IPS-20b (cell line): ENCODE measurements at regions not wholly inside any gene's neighbourhood (a gene's known extent, or its start where the extent isn't known, plus 50 kb on each side); places are given as distances from the start of the nearest gene placed in this dataset.

ENCODE experiments used
- H3K27ac ChIP-seq: one replicate; pipeline ENCODE4 v1.5.1; 2013; ENCODE audit warnings: low read length
- H3K27me3 ChIP-seq: 2 replicates; pipeline ENCODE4 v1.6.1; 2013; ENCODE audit warnings: mild to moderate bottlenecking, low read length, inconsistent platforms; ENCODE audit not compliant: insufficient read depth
- H3K36me3 ChIP-seq: 2 replicates; pipeline ENCODE4 v1.6.1; 2013; ENCODE audit warnings: low read depth, mild to moderate bottlenecking, inconsistent platforms, low read length, moderate library complexity; ENCODE audit not compliant: insufficient read depth
- H3K4me1 ChIP-seq: 2 replicates; pipeline ENCODE4 v1.6.1; 2013; ENCODE audit warnings: mild to moderate bottlenecking, control low read depth, inconsistent platforms, low read length, moderate library complexity; ENCODE audit not compliant: insufficient read depth
- H3K4me3 ChIP-seq: 2 replicates; pipeline ENCODE4 v1.5.1; 2013; ENCODE audit warnings: mild to moderate bottlenecking, low read length, inconsistent platforms
- H3K9ac ChIP-seq: 2 replicates; pipeline ENCODE4 v1.6.1; 2013; ENCODE audit warnings: low read depth, mild to moderate bottlenecking, inconsistent platforms, low read length, moderate library complexity
- H3K9me3 ChIP-seq: 2 replicates; pipeline ENCODE4 v1.6.1; 2013; ENCODE audit warnings: mild to moderate bottlenecking, low read depth, low read length, inconsistent platforms; ENCODE audit not compliant: insufficient read depth

DNA sequence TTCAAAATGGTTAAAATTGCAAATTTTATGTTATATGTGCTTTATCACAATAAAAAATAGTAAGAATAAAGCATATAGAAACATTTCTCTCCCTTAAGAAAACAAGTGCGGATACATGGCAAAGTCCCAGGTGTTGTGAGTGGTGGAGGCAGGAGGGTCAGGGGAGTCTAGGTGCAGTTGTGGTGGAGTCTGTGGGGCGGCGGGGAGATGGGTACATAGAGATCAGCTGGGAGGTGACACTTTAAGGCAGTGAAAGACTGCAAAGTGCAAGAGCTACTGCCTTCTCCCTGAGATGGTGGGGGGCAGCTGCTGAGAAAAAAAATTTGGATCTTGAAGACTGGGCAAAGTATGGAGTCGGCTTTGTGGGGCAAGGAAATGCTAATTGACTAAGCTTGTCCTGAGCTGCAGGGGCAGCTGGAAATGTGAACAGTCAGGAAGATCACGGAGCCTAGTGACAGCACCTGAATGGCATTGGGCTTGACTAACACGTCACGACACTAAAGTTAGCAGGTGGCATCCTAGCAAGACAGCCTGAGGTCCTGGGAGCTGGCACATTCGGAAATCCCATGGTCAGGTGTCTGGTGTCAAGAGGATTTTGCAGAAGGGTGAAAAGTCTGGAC is 72.9 kb upstream of the IRS2 start:
- no peaks in the 10 kb centered on the region for H3K27me3 ChIP-seq
- no peaks in the 10 kb centered on the region for H3K36me3 ChIP-seq
- H3K27ac ChIP-seq: no peak overlapping the region
- no peaks in the 10 kb centered on the region; the same call in 1 of the 2 replicates for H3K4me1 ChIP-seq
- H3K9ac ChIP-seq: no peak overlapping the region
- no peaks in the 10 kb centered on the region for H3K9me3 ChIP-seq
- H3K4me3 ChIP-seq: no peak overlapping the region

GRCh38 chr13:109858319-109858718 is 71.9 kb upstream of the IRS2 start:
- no peak overlapping the region for H3K4me3 ChIP-seq
- no peaks in the 10 kb centered on the region; the same call in none of the 2 replicates for H3K4me1 ChIP-seq
- H3K36me3 ChIP-seq: no peaks in the 10 kb centered on the region
- H3K9ac ChIP-seq: no peak overlapping the region
- no peaks in the 10 kb centered on the region for H3K27me3 ChIP-seq
- H3K27ac ChIP-seq: no peak overlapping the region
- H3K9me3 ChIP-seq: no peaks in the 10 kb centered on the region

- H3K27me3 ChIP-seq: no peaks in the 10 kb centered on the region
- H3K36me3 ChIP-seq: no peaks in the 10 kb centered on the region
- H3K4me3 ChIP-seq: no peak overlapping the region
- H3K4me1 ChIP-seq: no peaks in the 10 kb centered on the region; the same call in none of the 2 replicates
- no peak overlapping the region for H3K9ac ChIP-seq
- no peaks in the 10 kb centered on the region for H3K9me3 ChIP-seq
- no peak overlapping the region for H3K27ac ChIP-seq
Observed at GRCh38 chr13:109857803-109858202, 71.4 kb upstream of the IRS2 start.

DNA sequence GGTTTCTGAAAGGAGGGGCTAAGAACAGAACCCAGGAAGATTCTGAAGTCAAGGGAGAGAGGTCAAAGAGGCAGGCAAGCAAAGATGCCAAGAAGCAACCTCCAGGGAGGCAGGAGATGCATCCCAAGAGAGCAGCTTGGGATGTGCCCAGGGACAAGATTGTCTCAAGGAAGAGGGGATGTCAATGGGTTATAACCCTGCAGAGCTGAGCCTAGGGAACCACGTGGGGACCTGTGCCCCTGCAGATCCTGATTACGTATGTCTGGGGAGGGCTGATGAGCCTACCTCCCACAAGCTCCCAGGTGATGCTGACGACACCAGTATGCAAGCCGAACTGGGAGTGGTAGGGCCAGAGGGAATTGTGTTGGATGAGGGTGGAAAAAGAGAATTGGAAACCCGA is 70.9 kb upstream of the IRS2 start:
- no peak overlapping the region for H3K27ac ChIP-seq
- H3K4me1 ChIP-seq: no peaks in the 10 kb centered on the region; the same call in none of the 2 replicates
- no peak overlapping the region for H3K9ac ChIP-seq
- no peaks in the 10 kb centered on the region for H3K36me3 ChIP-seq
- no peak overlapping the region for H3K4me3 ChIP-seq
- no peaks in the 10 kb centered on the region for H3K27me3 ChIP-seq
- no peaks in the 10 kb centered on the region for H3K9me3 ChIP-seq

DNA sequence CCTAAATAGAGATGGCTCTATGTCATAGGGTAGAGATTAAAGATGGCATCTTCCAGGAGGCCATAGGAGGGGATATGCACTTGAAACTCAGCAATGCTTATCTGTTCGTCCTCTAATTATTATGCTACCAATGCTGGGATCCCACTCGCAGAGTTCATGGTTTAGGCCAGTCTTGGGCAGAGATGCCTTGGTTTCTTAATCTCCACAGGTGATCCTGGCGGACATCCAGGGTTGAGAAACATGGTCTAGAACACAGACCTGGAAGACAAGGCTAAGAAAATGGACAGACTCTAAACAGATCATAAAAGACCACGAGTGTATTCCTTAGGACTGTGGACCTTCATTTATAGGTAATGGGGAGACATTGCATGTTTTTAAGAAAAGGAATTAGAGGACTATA is 70.0 kb upstream of the IRS2 start:
- no peak overlapping the region for H3K9ac ChIP-seq

DNA sequence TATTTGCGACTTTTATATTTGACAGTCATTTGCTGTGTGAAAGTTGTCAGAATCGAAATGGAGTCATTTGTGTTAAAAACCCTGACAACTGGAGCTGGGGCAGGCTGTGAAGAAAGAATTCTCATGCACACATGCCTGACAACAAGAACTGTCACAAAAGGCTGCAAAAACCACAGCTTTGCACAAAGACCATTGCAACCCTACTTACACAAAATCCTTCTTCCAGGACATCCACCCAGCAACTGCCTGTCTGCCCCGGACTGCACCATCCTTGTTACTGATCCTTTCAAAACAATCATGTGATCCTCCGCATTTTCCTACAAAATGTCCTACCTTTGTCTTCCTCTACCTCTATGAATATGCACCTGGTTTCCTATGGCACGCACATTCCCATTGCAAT is 66.8 kb upstream of the IRS2 start:
- Histone ChIP-seq H3K9ac (no peak overlapping the region), H3K9me3 (no peaks in the 10 kb centered on the region), H3K4me3 (no peak overlapping the region), H3K4me1 (no peaks in the 10 kb centered on the region; the same call in none of the 2 replicates), H3K36me3 (no peaks in the 10 kb centered on the region), H3K27ac (no peak overlapping the region), H3K27me3 (no peaks in the 10 kb centered on the region)

More for the DNA sequence above, 70.0 kb upstream of the IRS2 start:
- Histone ChIP-seq H3K27me3 (no peaks in the 10 kb centered on the region), H3K4me3 (no peak overlapping the region), H3K36me3 (no peaks in the 10 kb centered on the region), H3K4me1 (no peaks in the 10 kb centered on the region; the same call in none of the 2 replicates), H3K27ac (no peak overlapping the region), H3K9me3 (no peaks in the 10 kb centered on the region)

DNA sequence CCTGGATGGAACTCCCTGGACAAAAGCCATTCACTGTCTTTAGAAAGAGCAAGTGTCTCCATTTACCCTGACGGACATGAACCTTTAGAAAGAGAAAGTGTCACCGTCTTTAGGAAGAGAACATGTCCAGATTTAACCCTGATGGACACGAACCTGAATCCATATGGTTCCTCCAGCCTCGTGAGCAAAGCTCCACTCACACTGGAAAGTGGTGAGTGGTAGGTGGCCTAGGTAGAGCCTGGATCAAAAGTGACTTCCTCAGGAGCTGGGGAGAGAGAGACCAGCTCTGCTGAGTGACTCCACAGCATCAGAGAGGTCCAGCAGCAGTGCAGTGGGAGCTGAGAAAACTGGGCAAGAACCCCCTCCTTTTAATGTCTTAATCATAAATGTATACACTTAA is 59.8 kb upstream of the IRS2 start:
- no peaks in the 10 kb centered on the region for H3K36me3 ChIP-seq
- no peaks in the 10 kb centered on the region for H3K9me3 ChIP-seq
- H3K9ac ChIP-seq: no peak overlapping the region
- no peak overlapping the region for H3K27ac ChIP-seq
- no peaks in the 10 kb centered on the region for H3K27me3 ChIP-seq
- H3K4me1 ChIP-seq: no peaks in the 10 kb centered on the region
- H3K4me3 ChIP-seq: no peak overlapping the region

DNA sequence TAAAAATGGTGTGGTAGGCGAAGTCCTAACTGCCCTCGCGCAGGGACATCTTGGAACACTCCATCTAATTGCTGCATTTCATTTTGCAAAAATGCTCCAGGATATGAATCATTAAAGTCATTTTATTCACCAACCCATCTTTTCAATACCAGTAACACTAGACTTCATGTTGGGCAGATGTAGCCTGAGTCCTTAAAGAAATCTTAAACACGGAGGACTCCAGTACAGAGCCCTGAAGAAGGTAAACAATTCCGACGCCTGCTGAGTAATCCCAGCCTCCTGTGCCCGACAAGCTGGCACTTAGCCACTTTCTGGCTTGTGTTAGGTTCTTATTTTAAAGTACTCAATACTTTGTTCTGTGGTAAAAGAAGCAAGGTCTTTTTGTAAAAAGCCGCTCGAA is 58.0 kb upstream of the IRS2 start:
- no peaks in the 10 kb centered on the region for H3K27me3 ChIP-seq
- H3K9ac ChIP-seq: no peak overlapping the region
- no peak overlapping the region for H3K27ac ChIP-seq
- no peak overlapping the region for H3K4me3 ChIP-seq
- H3K9me3 ChIP-seq: no peaks in the 10 kb centered on the region
- H3K36me3 ChIP-seq: no peaks in the 10 kb centered on the region
- H3K4me1 ChIP-seq: no peaks in the 10 kb centered on the region

DNA sequence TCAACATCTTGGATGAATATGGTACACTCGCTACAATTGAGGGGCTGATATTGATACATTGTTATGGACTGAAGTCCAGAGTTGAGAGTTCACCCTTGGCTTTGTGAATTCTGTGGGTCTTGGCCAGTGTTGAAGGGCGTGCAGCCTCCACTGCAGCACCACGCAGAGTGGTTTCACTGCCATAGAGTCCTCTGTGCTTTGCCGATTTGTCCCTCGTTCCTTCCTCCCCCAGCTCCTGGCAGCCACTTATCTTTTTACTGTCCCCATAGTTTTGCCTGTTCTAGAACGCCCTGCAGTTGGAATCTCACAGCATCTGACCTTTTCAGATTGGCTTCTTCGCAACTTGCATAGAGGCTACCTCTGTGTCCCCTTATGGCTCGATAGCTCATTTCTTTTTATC is 57.3 kb upstream of the IRS2 start:
- H3K27me3 ChIP-seq: no peaks in the 10 kb centered on the region
- H3K4me3 ChIP-seq: no peak overlapping the region
- H3K4me1 ChIP-seq: no peaks in the 10 kb centered on the region
- H3K9ac ChIP-seq: no peak overlapping the region
- H3K36me3 ChIP-seq: no peaks in the 10 kb centered on the region
- H3K9me3 ChIP-seq: no peaks in the 10 kb centered on the region
- no peak overlapping the region for H3K27ac ChIP-seq

DNA sequence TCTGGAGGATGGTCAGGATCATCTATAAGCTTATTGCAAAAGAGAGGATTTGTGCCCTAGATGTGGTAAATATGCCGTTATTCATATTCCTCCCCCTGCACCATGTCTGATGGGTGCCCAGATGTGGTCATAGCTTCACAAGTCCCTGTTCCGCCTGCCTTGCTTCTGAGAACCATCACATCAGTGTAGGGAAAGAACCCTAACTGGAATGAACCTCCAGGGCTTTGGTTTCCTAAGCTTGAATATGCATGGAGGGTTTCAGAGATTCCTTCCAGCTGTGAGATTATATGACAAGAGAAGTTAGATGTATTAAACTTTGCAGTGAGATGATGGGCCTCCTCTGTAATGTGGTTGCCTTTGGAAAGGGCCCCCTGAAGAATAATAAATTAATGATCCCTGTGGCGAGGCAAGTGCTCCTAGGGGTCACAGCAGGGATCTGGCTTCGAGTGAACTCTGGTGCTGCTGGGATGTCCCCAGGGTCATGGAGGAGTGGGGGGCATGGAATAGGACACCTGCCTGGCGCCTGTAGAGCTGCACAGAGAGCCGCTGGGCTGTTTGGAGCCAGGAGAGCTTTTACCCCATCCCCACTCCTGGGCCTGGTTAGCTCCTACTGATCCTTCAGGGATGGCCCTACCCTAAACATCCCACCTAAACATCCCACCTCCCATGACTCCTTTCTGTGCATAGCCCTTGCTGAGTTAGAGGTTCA is 56.0 kb upstream of the IRS2 start:
- H3K27ac ChIP-seq: no peak overlapping the region
- no peaks in the 10 kb centered on the region for H3K9me3 ChIP-seq
- no peaks in the 10 kb centered on the region for H3K36me3 ChIP-seq
- H3K9ac ChIP-seq: no peak overlapping the region
- H3K4me3 ChIP-seq: no peak overlapping the region
- no peaks in the 10 kb centered on the region for H3K27me3 ChIP-seq
- H3K4me1 ChIP-seq: no peaks in the 10 kb centered on the region

- H3K27ac ChIP-seq: no peak overlapping the region
- H3K4me3 ChIP-seq: no peak overlapping the region
- no peaks in the 10 kb centered on the region for H3K27me3 ChIP-seq
Observed at GRCh38 chr13:109840893-109841287, 54.5 kb upstream of the IRS2 start.

DNA sequence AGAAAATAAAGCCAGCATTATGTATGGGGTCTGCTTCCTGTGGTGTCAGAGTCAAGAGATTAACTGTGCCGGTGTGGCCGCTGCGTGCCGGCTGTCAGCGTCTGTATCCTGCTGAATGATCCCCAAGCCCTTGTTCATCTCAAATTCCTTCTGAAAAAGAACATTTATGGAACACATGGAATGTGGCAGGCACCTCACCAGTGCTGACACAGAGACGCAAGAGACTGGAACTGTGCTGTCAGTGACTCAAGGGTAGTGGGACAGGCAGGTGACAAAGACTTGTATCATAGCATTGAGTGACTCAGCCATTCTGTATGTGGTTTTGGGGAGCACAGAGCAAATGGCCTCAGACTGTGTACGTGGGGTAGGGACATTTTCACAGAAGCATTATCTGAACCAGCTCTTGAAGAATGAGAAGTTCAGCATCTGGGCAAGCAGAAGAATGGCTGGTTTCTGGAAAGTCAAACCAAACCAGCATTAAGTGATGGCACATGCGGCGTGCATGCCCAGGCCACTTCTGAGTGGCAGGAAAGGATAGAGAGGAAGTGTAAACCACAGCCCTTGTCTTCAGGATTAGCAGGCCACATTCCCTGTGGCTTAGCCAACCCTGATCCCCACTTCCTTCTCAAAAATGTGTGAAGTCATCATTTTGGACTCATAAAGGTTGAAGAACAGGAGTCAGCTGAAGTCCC is 54.0 kb upstream of the IRS2 start:
- Histone ChIP-seq H3K9me3 (no peaks in the 10 kb centered on the region), H3K36me3 (no peaks in the 10 kb centered on the region), H3K27ac (no peak overlapping the region), H3K9ac (no peak overlapping the region), H3K4me3 (no peak overlapping the region), H3K27me3 (no peaks in the 10 kb centered on the region), H3K4me1 (no peaks in the 10 kb centered on the region)

More at GRCh38 chr13:109840893-109841287, 54.5 kb upstream of the IRS2 start:
- Histone ChIP-seq H3K36me3 (no peaks in the 10 kb centered on the region), H3K9me3 (no peaks in the 10 kb centered on the region), H3K9ac (no peak overlapping the region), H3K4me1 (no peaks in the 10 kb centered on the region)
